GM20431 (cell line): ENCODE measurements at regions not wholly inside any gene's neighbourhood (a gene's known extent, or its start where the extent isn't known, plus 50 kb on each side); places are given as distances from the start of the nearest gene placed in this dataset.

Experiments used
- in situ Hi-C: fragments of 300-500 bp; cut with MseI, MboI; formaldehyde crosslinking; loops from one replicate; pipeline ENCODE4 v1.15.0; 2020; ENCODE audit warnings: low sequenced_read_pairs; ENCODE audit not compliant: unreplicated experiment

DNA sequence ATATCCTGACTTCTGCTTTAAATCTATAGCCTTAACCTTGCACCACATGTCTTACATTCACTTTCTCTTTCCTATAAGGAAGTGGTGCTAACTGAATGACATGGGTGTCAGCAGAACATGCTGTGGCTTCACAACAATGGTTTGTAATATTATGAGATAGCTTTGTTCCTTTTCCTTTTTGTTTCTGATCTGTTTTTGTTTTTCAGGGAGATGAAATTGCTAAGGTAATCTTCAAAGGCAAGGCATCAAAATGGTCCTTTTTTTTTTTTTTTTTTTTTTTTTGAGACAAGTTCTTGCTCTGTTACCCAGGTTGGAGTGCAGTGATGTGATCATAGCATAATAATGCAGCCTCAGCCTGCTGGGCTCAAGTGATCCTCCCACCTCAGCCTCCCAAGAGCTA lies 53.6 kb upstream of the RANBP6 start:
- in situ Hi-C loops = loop anchor here (25.0 kb wide), 2 partner anchors 243 to 493 kb away; no protein-coding TSS in a partner anchor

GRCh38 chr9:6067426-6067825 lies 52.0 kb upstream of the RANBP6 start:
- in situ Hi-C loops = loop anchor here (25.0 kb wide), 2 partner anchors 245 to 495 kb away; no protein-coding TSS in a partner anchor
